ENCODE measurements at regions not wholly inside any gene's neighbourhood (a gene's known extent, or its start where the extent isn't known, plus 50 kb on each side); places are given as distances from the start of the nearest gene placed in this dataset.

DNA sequence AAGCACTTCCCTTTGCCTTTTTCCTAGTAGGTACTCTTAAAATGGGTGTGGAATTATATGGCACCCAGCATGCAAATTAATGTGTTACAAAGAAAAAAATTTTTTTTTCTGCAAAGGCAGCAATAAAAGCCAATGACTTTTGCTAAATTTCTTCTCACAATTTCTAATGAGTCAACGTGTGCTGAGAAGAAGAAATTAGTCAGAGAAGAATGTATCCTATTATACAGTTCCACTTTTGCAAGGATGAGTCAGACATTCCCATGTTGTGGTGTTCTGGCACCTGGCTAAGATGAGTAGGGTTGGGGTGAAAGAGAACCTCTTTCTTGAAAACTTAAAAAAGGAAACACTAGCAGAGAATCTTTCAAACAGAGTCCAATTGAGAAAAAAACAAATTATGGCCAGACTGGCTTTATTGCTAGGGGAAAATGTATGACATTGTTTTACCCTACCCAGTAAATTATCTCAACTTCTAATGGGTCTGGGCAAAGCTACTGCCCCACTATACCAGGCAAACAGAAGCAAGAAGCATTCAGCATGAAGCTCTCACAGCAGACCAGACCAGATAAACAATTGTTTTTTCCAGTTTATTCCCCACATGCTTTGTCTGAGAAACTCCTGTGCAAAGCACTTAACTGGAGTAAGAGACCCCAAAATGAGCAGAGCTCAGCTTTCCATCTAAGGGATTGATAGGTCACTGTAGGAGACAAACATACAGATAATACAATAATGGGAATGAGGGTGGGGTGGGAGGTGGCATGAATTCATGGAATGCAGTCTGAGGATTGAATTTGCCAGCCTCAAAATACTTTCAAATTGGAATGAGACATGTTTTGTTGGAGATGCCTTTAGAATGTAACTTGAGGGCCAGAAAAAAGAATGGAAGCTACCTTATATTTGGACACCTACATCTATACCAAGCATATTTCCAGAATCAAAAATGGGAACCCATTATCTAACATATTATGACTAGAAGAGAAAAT is 220.8 kb upstream of the RFX3 start:
- Histone ChIP-seq H3K4me2 (peak overlapping the region; percentile 5; the same call in 1 of the 2 replicates), H3K9ac (no peak overlapping the region), H4K20me1 (ENCODE audit: insufficient read depth) (no peaks in the 10 kb centered on the region), H3K27ac (ENCODE audit: low read depth in 2 of 2, low read length in 1 of 2) (peak overlapping the region; percentile 13 to 57; a peak in 3 of 4 replicates), H3K27me3 (ENCODE audit: insufficient read depth) (no peaks in the 10 kb centered on the region), H3K4me3 (ENCODE audit: low read depth in 2 of 2, low read length in 1 of 2) (no peak overlapping the region), H3K4me1 (ENCODE audit: control insufficient read depth in 1 of 2, insufficient read depth in 2 of 2, low read depth in 1 of 2, low read length in 1 of 2) (peaks cover 0 to 12% of the 10 kb centered on the region in 2 experiments; a peak in 3 of 4 replicates), H3K9me3 (no peaks in the 10 kb centered on the region), H3K36me3 (replicated peaks in 1 of 2; ENCODE audit: control insufficient read depth in 1 of 2, insufficient read depth in 2 of 2, low read length in 1 of 2) (no peaks in the 10 kb centered on the region), H2AFZ (ENCODE audit: low read depth) (peak overlapping the region; percentile 20; the same call in 1 of the 2 replicates), H3K79me2 (ENCODE audit: insufficient read depth) (no peaks in the 10 kb centered on the region), H3F3A (replicated peaks; ENCODE audit: insufficient read depth) (peaks cover 8% of the 10 kb centered on the region), H3K9me2 (no peaks in the 10 kb centered on the region)
- no peak for DNase-seq
- POLR2A ChIA-PET: no interaction called here
- WGBS (ENCODE audit: low lambda C conversion rate): 0% methylated on average over 1 of the region's 1 CpG
- CTCF ChIA-PET: no interaction called here
- TF ChIP-seq MXI1 (IDR thresholded peaks at IDR 0.05; ENCODE audit: low read depth, low read length) (no peak), YY1 (IDR thresholded peaks at IDR 0.05; ENCODE audit: low read depth) (no peak), MEF2A (IDR thresholded peaks at IDR 0.05; ENCODE audit: borderline replicate concordance, low read depth) (no peak), ELF1 (IDR thresholded peaks at IDR 0.05) (no peak), GABPA (IDR thresholded peaks at IDR 0.05; ENCODE audit: low read depth) (no peak), JUND (IDR thresholded peaks at IDR 0.05) (peak; percentile 87), RAD21 (IDR thresholded peaks at IDR 0.05; ENCODE audit: low read length) (no peak), RXRA (IDR thresholded peaks at IDR 0.05; ENCODE audit: borderline replicate concordance, low read depth) (no peak), CHD2 (IDR thresholded peaks at IDR 0.05; ENCODE audit: low read length, partially characterized antibody) (no peak), USF2 (IDR thresholded peaks at IDR 0.05; ENCODE audit: borderline replicate concordance, low read depth, low read length) (no peak), TAF1 (IDR thresholded peaks at IDR 0.05; ENCODE audit: borderline replicate concordance, low read depth, low read length) (no peak), FOXJ3 (CRISPR knock-in tag; IDR thresholded peaks at IDR 0.05) (no peak), TEAD4 (IDR thresholded peaks at IDR 0.05; ENCODE audit: borderline replicate concordance, insufficient read depth) (no peak; the same call in 1 of the 2 replicates), FOXM1 (IDR thresholded peaks at IDR 0.05; ENCODE audit: low read depth) (no peak), EP300 (IDR thresholded peaks at IDR 0.05; ENCODE audit: borderline replicate concordance in 1 of 2, low read depth in 1 of 2, low read length in 1 of 2) (peak; percentile 11 to 64; a peak in 1 of 4 replicates), NRF1 (IDR thresholded peaks at IDR 0.05; ENCODE audit: low read depth, low read length) (no peak), TCF12 (IDR thresholded peaks at IDR 0.05) (peak; percentile 87), EZH2phosphoT487 (IDR thresholded peaks at IDR 0.05; ENCODE audit: borderline replicate concordance, low read depth) (no peak), RFX5 (IDR thresholded peaks at IDR 0.05; ENCODE audit: low read length) (no peak), IRF3 (IDR thresholded peaks at IDR 0.05; ENCODE audit: low read depth, low read length) (no peak), FOSL2 (IDR thresholded peaks at IDR 0.05; ENCODE audit: borderline replicate concordance, low read depth) (peak; percentile 93)
- TF ChIP-seq, protein P1, sequence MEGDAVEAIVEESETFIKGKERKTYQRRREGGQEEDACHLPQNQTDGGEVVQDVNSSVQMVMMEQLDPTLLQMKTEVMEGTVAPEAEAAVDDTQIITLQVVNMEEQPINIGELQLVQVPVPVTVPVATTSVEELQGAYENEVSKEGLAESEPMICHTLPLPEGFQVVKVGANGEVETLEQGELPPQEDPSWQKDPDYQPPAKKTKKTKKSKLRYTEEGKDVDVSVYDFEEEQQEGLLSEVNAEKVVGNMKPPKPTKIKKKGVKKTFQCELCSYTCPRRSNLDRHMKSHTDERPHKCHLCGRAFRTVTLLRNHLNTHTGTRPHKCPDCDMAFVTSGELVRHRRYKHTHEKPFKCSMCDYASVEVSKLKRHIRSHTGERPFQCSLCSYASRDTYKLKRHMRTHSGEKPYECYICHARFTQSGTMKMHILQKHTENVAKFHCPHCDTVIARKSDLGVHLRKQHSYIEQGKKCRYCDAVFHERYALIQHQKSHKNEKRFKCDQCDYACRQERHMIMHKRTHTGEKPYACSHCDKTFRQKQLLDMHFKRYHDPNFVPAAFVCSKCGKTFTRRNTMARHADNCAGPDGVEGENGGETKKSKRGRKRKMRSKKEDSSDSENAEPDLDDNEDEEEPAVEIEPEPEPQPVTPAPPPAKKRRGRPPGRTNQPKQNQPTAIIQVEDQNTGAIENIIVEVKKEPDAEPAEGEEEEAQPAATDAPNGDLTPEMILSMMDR (IDR thresholded peaks at IDR 0.05): no peak
- TF ChIP-seq, protein P2, sequence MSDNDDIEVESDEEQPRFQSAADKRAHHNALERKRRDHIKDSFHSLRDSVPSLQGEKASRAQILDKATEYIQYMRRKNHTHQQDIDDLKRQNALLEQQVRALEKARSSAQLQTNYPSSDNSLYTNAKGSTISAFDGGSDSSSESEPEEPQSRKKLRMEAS (IDR thresholded peaks at IDR 0.05; ENCODE audit: low read depth): no peak
- TF ChIP-seq, protein P3, sequence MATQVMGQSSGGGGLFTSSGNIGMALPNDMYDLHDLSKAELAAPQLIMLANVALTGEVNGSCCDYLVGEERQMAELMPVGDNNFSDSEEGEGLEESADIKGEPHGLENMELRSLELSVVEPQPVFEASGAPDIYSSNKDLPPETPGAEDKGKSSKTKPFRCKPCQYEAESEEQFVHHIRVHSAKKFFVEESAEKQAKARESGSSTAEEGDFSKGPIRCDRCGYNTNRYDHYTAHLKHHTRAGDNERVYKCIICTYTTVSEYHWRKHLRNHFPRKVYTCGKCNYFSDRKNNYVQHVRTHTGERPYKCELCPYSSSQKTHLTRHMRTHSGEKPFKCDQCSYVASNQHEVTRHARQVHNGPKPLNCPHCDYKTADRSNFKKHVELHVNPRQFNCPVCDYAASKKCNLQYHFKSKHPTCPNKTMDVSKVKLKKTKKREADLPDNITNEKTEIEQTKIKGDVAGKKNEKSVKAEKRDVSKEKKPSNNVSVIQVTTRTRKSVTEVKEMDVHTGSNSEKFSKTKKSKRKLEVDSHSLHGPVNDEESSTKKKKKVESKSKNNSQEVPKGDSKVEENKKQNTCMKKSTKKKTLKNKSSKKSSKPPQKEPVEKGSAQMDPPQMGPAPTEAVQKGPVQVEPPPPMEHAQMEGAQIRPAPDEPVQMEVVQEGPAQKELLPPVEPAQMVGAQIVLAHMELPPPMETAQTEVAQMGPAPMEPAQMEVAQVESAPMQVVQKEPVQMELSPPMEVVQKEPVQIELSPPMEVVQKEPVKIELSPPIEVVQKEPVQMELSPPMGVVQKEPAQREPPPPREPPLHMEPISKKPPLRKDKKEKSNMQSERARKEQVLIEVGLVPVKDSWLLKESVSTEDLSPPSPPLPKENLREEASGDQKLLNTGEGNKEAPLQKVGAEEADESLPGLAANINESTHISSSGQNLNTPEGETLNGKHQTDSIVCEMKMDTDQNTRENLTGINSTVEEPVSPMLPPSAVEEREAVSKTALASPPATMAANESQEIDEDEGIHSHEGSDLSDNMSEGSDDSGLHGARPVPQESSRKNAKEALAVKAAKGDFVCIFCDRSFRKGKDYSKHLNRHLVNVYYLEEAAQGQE (IDR thresholded peaks at IDR 0.05; ENCODE audit: low read depth, low read length): no peak
- TF ChIP-seq, protein P4, sequence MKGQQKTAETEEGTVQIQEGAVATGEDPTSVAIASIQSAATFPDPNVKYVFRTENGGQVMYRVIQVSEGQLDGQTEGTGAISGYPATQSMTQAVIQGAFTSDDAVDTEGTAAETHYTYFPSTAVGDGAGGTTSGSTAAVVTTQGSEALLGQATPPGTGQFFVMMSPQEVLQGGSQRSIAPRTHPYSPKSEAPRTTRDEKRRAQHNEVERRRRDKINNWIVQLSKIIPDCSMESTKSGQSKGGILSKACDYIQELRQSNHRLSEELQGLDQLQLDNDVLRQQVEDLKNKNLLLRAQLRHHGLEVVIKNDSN (IDR thresholded peaks at IDR 0.05; ENCODE audit: borderline replicate concordance, low read depth): no peak

Measured in SK-N-SH (cell line).